ENCODE measurements at regions not wholly inside any gene's neighbourhood (a gene's known extent, or its start where the extent isn't known, plus 50 kb on each side); places are given as distances from the start of the nearest gene placed in this dataset.

GRCh38 chr5:107254214-107254901, 416.4 kb downstream of the EFNA5 start:
- Mint-ChIP-seq H3K4me3 (ENCODE audit: unreplicated experiment) (no peak overlapping the region), H3K9me3 (ENCODE audit: unreplicated experiment) (peaks cover 6% of the 10 kb centered on the region)

GRCh38 chr5:107253246-107253645, 417.5 kb downstream of the EFNA5 start:
- H3K9me3 Mint-ChIP-seq (ENCODE audit: unreplicated experiment), result peaks cover 6% of the 10 kb centered on the region
- H3K27ac ChIP-seq (ENCODE audit: low read depth, low read length), result no peak overlapping the region
- no peak for FAIRE-seq
- DNase-seq (ENCODE audit: low read depth), result no peak
- H2AFZ ChIP-seq (ENCODE audit: low read depth, low read length), result no peak overlapping the region
- no peak for TF ChIP-seq CTCF (IDR thresholded peaks at IDR 0.05; ENCODE audit: insufficient read depth, low read depth, low read length)
- TF ChIP-seq EZH2 (IDR thresholded peaks at IDR 0.05; ENCODE audit: insufficient read depth, low read length), result no peak
- no peak overlapping the region for H3K4me3 Mint-ChIP-seq (ENCODE audit: unreplicated experiment)
- peak overlapping the region; percentile 2 for H3K4me2 ChIP-seq (ENCODE audit: low read length)
- H3K36me3 ChIP-seq (ENCODE audit: insufficient read depth, low read length), result no peaks in the 10 kb centered on the region
- no peaks in the 10 kb centered on the region for H3K27me3 ChIP-seq (ENCODE audit: insufficient read depth, low read length)
- no peak overlapping the region for H3K9ac ChIP-seq (ENCODE audit: low read length)
- no peaks in the 10 kb centered on the region for H3K4me1 ChIP-seq (ENCODE audit: insufficient read depth, low read length)
- H3K27ac Mint-ChIP-seq (ENCODE audit: unreplicated experiment), result no peak overlapping the region
- no peaks in the 10 kb centered on the region for H3K36me3 Mint-ChIP-seq (ENCODE audit: low read depth, unreplicated experiment)
- H3K4me3 ChIP-seq (ENCODE audit: insufficient read depth, low read depth, low read length), result no peak overlapping the region
- H4K20me1 ChIP-seq (ENCODE audit: insufficient read depth, low read length), result no peaks in the 10 kb centered on the region
- no peaks in the 10 kb centered on the region for H3K4me1 Mint-ChIP-seq (ENCODE audit: low read depth, unreplicated experiment)
- H3K27me3 Mint-ChIP-seq (ENCODE audit: low read depth, unreplicated experiment), result peaks cover 6% of the 10 kb centered on the region
- H3K79me2 ChIP-seq (ENCODE audit: insufficient read depth, low read length), result no peaks in the 10 kb centered on the region
- H3K9me3 ChIP-seq (ENCODE audit: insufficient read depth, low read depth, low read length), result no peaks in the 10 kb centered on the region

More at GRCh38 chr5:107254214-107254901, 416.4 kb downstream of the EFNA5 start:
- Histone ChIP-seq H3K27me3 (ENCODE audit: insufficient read depth, low read length) (no peaks in the 10 kb centered on the region), H3K4me3 (ENCODE audit: insufficient read depth, low read depth, low read length) (no peak overlapping the region), H3K36me3 (ENCODE audit: insufficient read depth, low read length) (no peaks in the 10 kb centered on the region), H3K79me2 (ENCODE audit: insufficient read depth, low read length) (no peaks in the 10 kb centered on the region), H2AFZ (ENCODE audit: low read depth, low read length) (no peak overlapping the region), H3K4me1 (ENCODE audit: insufficient read depth, low read length) (no peaks in the 10 kb centered on the region), H3K9me3 (ENCODE audit: insufficient read depth, low read depth, low read length) (no peaks in the 10 kb centered on the region), H4K20me1 (ENCODE audit: insufficient read depth, low read length) (no peaks in the 10 kb centered on the region), H3K27ac (ENCODE audit: low read depth, low read length) (no peak overlapping the region), H3K9ac (ENCODE audit: low read length) (no peak overlapping the region), H3K4me2 (ENCODE audit: low read length) (no peak overlapping the region)
- peaks cover 6% of the 10 kb centered on the region for H3K27me3 Mint-ChIP-seq (ENCODE audit: low read depth, unreplicated experiment)
- H3K27ac Mint-ChIP-seq (ENCODE audit: unreplicated experiment), result no peak overlapping the region
- H3K4me1 Mint-ChIP-seq (ENCODE audit: low read depth, unreplicated experiment), result no peaks in the 10 kb centered on the region
- TF ChIP-seq EZH2 (IDR thresholded peaks at IDR 0.05; ENCODE audit: insufficient read depth, low read length) (no peak), CTCF (IDR thresholded peaks at IDR 0.05; ENCODE audit: insufficient read depth, low read depth, low read length) (no peak)
- no peak for FAIRE-seq
- peaks cover under 1% of the 10 kb centered on the region for H3K36me3 Mint-ChIP-seq (ENCODE audit: low read depth, unreplicated experiment)
- no peak for DNase-seq (ENCODE audit: low read depth)

GRCh38 chr5:107251151-107251550, 419.6 kb downstream of the EFNA5 start:
- no peak for TF ChIP-seq CTCF (IDR thresholded peaks at IDR 0.05; ENCODE audit: insufficient read depth, low read depth, low read length)
- no peak for TF ChIP-seq EZH2 (IDR thresholded peaks at IDR 0.05; ENCODE audit: insufficient read depth, low read length)
- H3K27ac Mint-ChIP-seq (ENCODE audit: unreplicated experiment), result no peak overlapping the region
- no peak for FAIRE-seq
- no peaks in the 10 kb centered on the region for H3K4me1 Mint-ChIP-seq (ENCODE audit: low read depth, unreplicated experiment)
- Histone ChIP-seq H3K9me3 (ENCODE audit: insufficient read depth, low read depth, low read length) (no peaks in the 10 kb centered on the region), H3K4me2 (ENCODE audit: low read length) (no peak overlapping the region), H3K79me2 (ENCODE audit: insufficient read depth, low read length) (no peaks in the 10 kb centered on the region), H3K36me3 (ENCODE audit: insufficient read depth, low read length) (no peaks in the 10 kb centered on the region), H3K9ac (ENCODE audit: low read length) (no peak overlapping the region), H2AFZ (ENCODE audit: low read depth, low read length) (no peak overlapping the region), H3K4me1 (ENCODE audit: insufficient read depth, low read length) (no peaks in the 10 kb centered on the region), H3K4me3 (ENCODE audit: insufficient read depth, low read depth, low read length) (no peak overlapping the region), H3K27me3 (ENCODE audit: insufficient read depth, low read length) (no peaks in the 10 kb centered on the region), H4K20me1 (ENCODE audit: insufficient read depth, low read length) (no peaks in the 10 kb centered on the region), H3K27ac (ENCODE audit: low read depth, low read length) (no peak overlapping the region)
- DNase-seq (ENCODE audit: low read depth), result no peak
- H3K4me3 Mint-ChIP-seq (ENCODE audit: unreplicated experiment), result no peak overlapping the region
- H3K9me3 Mint-ChIP-seq (ENCODE audit: unreplicated experiment), result no peaks in the 10 kb centered on the region
- H3K27me3 Mint-ChIP-seq (ENCODE audit: low read depth, unreplicated experiment), result peaks cover 6% of the 10 kb centered on the region
- H3K36me3 Mint-ChIP-seq (ENCODE audit: low read depth, unreplicated experiment), result no peaks in the 10 kb centered on the region

All from astrocyte (in vitro differentiated cells and primary cell).